GM12878 (cell line): ENCODE measurements at regions not wholly inside any gene's neighbourhood (a gene's known extent, or its start where the extent isn't known, plus 50 kb on each side); places are given as distances from the start of the nearest gene placed in this dataset.

ENCODE experiments used
- ATAC-seq: fragments of 200-7000 bp; cut with Tn5 transposase; 3 replicates; pipeline ENCODE4 v1.9.1; 2020; ENCODE audit warnings: mild to moderate bottlenecking, moderate library complexity
- BruUV-seq: library from RNA; stranded (reverse); fragments of 400-500 nt; replicated peaks from 2 replicates; lab custom pipeline; 2021; lab: Mats Ljungman, UMichigan
- CTCF ChIA-PET: fragments of 300-600 bp; sonication (Branson Sonifier 250); formaldehyde crosslinking; extraction: SDS; loops from one replicate; lab custom pipeline; 2021; ENCODE audit warnings: inconsistent platforms; lab: Yijun Ruan, JAX
- POLR2A ChIA-PET: fragments of 350-600 bp; formaldehyde crosslinking; extraction: SDS; loops from one replicate; lab custom pipeline; 2021; ENCODE audit warnings: inconsistent platforms; lab: Charles Lee
- RAD21 ChIA-PET: fragments of 300-600 bp; sonication (Branson Sonifier 250); formaldehyde crosslinking; loops from one replicate; lab custom pipeline; 2023; ENCODE audit warnings: antibody characterized with exemption; ENCODE audit not compliant: unreplicated experiment; lab: Charles Lee
- SMC1A ChIA-PET: fragments of 300-600 bp; sonication (Branson Sonifier 250); formaldehyde crosslinking; loops from one replicate; lab custom pipeline; 2023; ENCODE audit not compliant: unreplicated experiment, uncharacterized antibody; lab: Charles Lee
- DNase-seq: peaks from one replicate; pipeline ENCODE4 v3.0.0-alpha.2; 2011; ENCODE audit warnings: low read depth, low spot score
- FAIRE-seq: peaks from 3 replicates; lab custom pipeline; 2011; peaks lifted over from hg19 to GRCh38; lab: Jason Lieb, UNC
- H2AFZ ChIP-seq: 2 replicates; pipeline ENCODE4 v1.6.0; 2011; ENCODE audit warnings: low read depth, low read length, control low read depth; ENCODE audit not compliant: control insufficient read depth
- H3K27ac ChIP-seq: 2 replicates; pipeline ENCODE4 v1.5.1; 2011; ENCODE audit warnings: control low read depth; ENCODE audit not compliant: control insufficient read depth, insufficient read depth
- H3K27me3 ChIP-seq, 2 experiments: replicated peaks in 1 of 2; 2 replicates each; pipeline versions ENCODE4 v1.6.0 to v1.6.1; 2011; ENCODE audit warnings: low read length in 1 of 2; ENCODE audit not compliant: control insufficient read depth in 2 of 2, insufficient read depth in 2 of 2
- H3K36me3 ChIP-seq, 2 experiments: 2 replicates each; pipeline ENCODE4 v1.5.1; 2011; ENCODE audit warnings: low read length in 1 of 2; ENCODE audit not compliant: control insufficient read depth in 2 of 2, insufficient read depth in 2 of 2
- H3K4me1 ChIP-seq: 2 replicates; pipeline ENCODE4 v1.6.1; 2011; ENCODE audit warnings: mild to moderate bottlenecking, low read length, moderate library complexity, mixed read lengths; ENCODE audit not compliant: control insufficient read depth, insufficient read depth
- H3K4me2 ChIP-seq: 2 replicates; pipeline ENCODE4 v1.6.0; 2011; ENCODE audit warnings: control low read depth; ENCODE audit not compliant: control insufficient read depth, insufficient read depth
- H3K4me3 ChIP-seq: fragments of 200-600 bp; sonication (generic); 2 replicates; pipeline ENCODE4 v1.5.1; 2016
- H3K79me2 ChIP-seq: 2 replicates; pipeline ENCODE4 v1.6.0; 2011; ENCODE audit warnings: low read length; ENCODE audit not compliant: control insufficient read depth, insufficient read depth
- H3K9ac ChIP-seq: 2 replicates; pipeline ENCODE4 v1.8.0; 2011; ENCODE audit warnings: low read length, control low read depth, mixed read lengths; ENCODE audit not compliant: control insufficient read depth, insufficient read depth
- H3K9me3 ChIP-seq: replicated peaks from 3 replicates; pipeline ENCODE4 v1.5.1; 2011; ENCODE audit warnings: mild to moderate bottlenecking, low read length; ENCODE audit not compliant: control insufficient read depth, insufficient read depth
- H4K20me1 ChIP-seq: 2 replicates; pipeline ENCODE4 v1.6.0; 2011; ENCODE audit not compliant: control insufficient read depth, insufficient read depth
- ATF3 ChIP-seq: IDR thresholded peaks from 2 replicates; pipeline ENCODE4 v1.6.1; 2011; ENCODE audit warnings: low read depth, mild to moderate bottlenecking, low read length, moderate library complexity, borderline replicate concordance; ENCODE audit errors: extremely low read depth
- ATF7 ChIP-seq: fragments of 450-650 bp; IDR thresholded peaks from 2 replicates; pipeline ENCODE4 v1.6.1; 2016; ENCODE audit warnings: low read depth, mild to moderate bottlenecking
- CBX5 ChIP-seq: sonication (generic); IDR thresholded peaks from 2 replicates; pipeline ENCODE4 v1.6.1; 2016; ENCODE audit warnings: low read depth, moderate library complexity, mild to moderate bottlenecking, inconsistent platforms
- EGR1 ChIP-seq, 2 experiments: IDR thresholded peaks; 1 replicate in 1 of 2; 2 replicates in 1 of 2; pipeline ENCODE4 v1.6.1; 2011 to 2012; ENCODE audit warnings: low read depth in 2 of 2, low read length in 2 of 2, borderline replicate concordance in 1 of 2, mild to moderate bottlenecking in 1 of 2, moderate library complexity in 1 of 2
- JUND ChIP-seq: IDR thresholded peaks from 2 replicates; pipeline ENCODE4 v1.6.1; 2012; ENCODE audit warnings: low read depth, mild to moderate bottlenecking, low read length, improper control_type of control experiment, moderate library complexity
- MXI1 ChIP-seq: fragments of 150-350 bp; IDR thresholded peaks from 2 replicates; pipeline ENCODE4 v1.6.1; 2011; ENCODE audit warnings: low read depth, mild to moderate bottlenecking, inconsistent platforms, low read length, improper control_type of control experiment
- RCOR1 ChIP-seq: conservative IDR thresholded peaks from 2 replicates; pipeline ENCODE4 v1.6.1; 2012; ENCODE audit warnings: low read depth, low read length, improper control_type of control experiment
- STAT1 ChIP-seq: fragments of 450-650 bp; conservative IDR thresholded peaks from 2 replicates; pipeline ENCODE4 v1.6.1; 2014; ENCODE audit warnings: antibody characterized with exemption, mild to moderate bottlenecking
- STAT3 ChIP-seq: IDR thresholded peaks from 2 replicates; pipeline ENCODE4 v1.6.1; 2011; ENCODE audit warnings: low read depth, low read length, improper control_type of control experiment
- ZBED1 ChIP-seq: IDR thresholded peaks from 2 replicates; pipeline ENCODE4 v1.6.1; 2016; ENCODE audit warnings: borderline replicate concordance
- WGBS: methylation state at CpG from one replicate; pipeline ENCODE4 v1.1.6; 2016; ENCODE audit warnings: low lambda C conversion rate; ENCODE audit not compliant: insufficient replicate concordance, insufficient coverage; ENCODE audit errors: missing lambda C conversion rate; 5-methylcytosine and 5-hydroxymethylcytosine counted together
- in situ Hi-C: fragments of 300-500 bp; cut with MboI; formaldehyde crosslinking; loops from 9 replicates; pipeline ENCODE4 v1.14.3; 2018; ENCODE audit warnings: mixed read lengths
- intact Hi-C: fragments of 100-400 bp; cut with micrococcal nuclease; formaldehyde crosslinking; loops from one replicate; pipeline ENCODE4 v1.14.2; 2022; ENCODE audit not compliant: unreplicated experiment
- TF ChIP-seq, protein P1 (sequence below): fragments of 450-650 bp; IDR thresholded peaks from 2 replicates; pipeline ENCODE4 v1.6.1; 2017; ENCODE audit warnings: mild to moderate bottlenecking

DNA sequence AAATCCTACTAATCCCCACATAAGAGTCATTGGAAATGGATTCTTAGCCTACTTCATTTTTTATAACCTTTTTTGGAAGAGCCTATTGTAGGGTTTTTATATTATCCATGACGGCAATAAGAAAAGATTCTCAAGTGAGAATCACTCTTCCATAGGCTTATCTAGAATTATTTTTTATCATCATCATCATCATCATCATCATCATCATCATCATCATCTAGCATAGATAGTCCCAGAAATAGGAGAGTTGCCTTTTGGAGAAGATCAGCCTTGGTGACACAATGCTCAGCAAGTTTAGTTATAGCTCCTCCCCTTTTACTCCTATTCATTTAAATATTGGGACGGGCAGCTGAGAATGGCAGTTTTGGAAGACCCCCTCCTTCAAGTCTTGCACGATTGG lies 359.1 kb upstream of the SLC35B3 start:
- CTCF ChIA-PET = no interaction called here
- no peaks in the 10 kb centered on the region for H3K27me3 ChIP-seq
- no TSS peak for BruUV-seq
- in situ Hi-C loops = no loop called here
- no peaks in the 10 kb centered on the region for H3K79me2 ChIP-seq
- POLR2A ChIA-PET = no interaction called here
- TF ChIP-seq RCOR1 (no peak), CBX5 (no peak), STAT1 (no peak), JUND (no peak), ATF3 (no peak), ATF7 (no peak), STAT3 (no peak), ZBED1 (no peak), MXI1 (no peak), EGR1 (IDR thresholded peaks at IDR 0.05; ENCODE audit: borderline replicate concordance in 1 of 2, low read depth in 2 of 2, low read length in 2 of 2) (no peak)
- TF ChIP-seq, protein P1, sequence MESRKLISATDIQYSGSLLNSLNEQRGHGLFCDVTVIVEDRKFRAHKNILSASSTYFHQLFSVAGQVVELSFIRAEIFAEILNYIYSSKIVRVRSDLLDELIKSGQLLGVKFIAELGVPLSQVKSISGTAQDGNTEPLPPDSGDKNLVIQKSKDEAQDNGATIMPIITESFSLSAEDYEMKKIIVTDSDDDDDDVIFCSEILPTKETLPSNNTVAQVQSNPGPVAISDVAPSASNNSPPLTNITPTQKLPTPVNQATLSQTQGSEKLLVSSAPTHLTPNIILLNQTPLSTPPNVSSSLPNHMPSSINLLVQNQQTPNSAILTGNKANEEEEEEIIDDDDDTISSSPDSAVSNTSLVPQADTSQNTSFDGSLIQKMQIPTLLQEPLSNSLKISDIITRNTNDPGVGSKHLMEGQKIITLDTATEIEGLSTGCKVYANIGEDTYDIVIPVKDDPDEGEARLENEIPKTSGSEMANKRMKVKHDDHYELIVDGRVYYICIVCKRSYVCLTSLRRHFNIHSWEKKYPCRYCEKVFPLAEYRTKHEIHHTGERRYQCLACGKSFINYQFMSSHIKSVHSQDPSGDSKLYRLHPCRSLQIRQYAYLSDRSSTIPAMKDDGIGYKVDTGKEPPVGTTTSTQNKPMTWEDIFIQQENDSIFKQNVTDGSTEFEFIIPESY = no peak
- TF ChIP-seq, all 136 proteins: peak for 0
- Histone ChIP-seq H3K4me3 (no peak overlapping the region), H4K20me1 (no peaks in the 10 kb centered on the region), H3K27ac (no peak overlapping the region), H3K4me2 (no peak overlapping the region), H3K36me3 (no peaks in the 10 kb centered on the region), H3K9me3 (no peaks in the 10 kb centered on the region), H3K9ac (no peak overlapping the region), H2AFZ (no peak overlapping the region), H3K4me1 (no peaks in the 10 kb centered on the region)
- FAIRE-seq (no peak), ATAC-seq (no peak), DNase-seq (no peak)
- 43% methylated on average over 3 of the region's 3 CpGs for WGBS
- intact Hi-C loops = no loop called here
- SMC1A ChIA-PET = no interaction called here
- RAD21 ChIA-PET = no interaction called here
